ENCODE measurements at regions not wholly inside any gene's neighbourhood (a gene's known extent, or its start where the extent isn't known, plus 50 kb on each side); places are given as distances from the start of the nearest gene placed in this dataset.

DNA sequence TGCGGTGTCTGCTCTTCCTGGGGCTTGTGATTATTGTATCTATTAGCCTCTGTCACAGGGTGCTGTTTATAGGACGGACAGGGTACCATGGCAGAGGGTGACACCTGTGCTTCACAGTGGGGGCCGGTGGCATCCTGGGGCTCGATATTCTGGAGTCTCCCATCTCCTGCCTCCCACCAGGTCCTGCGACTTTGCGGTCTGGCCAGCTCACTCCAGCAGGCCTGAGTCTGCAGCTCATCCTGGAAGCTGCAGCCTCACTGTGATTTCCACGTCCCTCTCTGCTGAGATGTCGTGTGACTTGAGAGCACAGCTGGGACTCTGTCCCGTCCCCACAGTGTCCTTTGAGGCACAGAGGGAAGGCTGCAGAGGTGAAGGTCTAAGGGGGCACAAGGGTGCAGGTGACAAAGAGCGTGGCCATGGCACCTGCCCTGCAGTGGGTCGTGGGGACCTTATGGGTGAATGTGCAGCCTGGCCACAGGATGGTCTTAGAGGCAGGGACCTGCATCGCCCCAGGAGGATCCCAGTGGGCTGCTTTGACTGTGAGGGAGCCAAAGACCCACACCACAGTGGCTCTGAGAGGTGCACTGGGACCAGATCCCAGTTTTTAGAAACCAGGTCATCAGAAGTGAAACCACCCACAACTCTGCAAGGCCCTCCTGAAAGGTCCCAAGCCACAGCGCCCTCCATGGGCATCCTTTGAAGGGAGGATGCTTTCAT lies 172.8 kb downstream of the KLF13 start:
- no peak for DNase-seq (ENCODE audit: low read depth)
- no peak overlapping the region for H3K4me3 ChIP-seq (ENCODE audit: low read length)
- TF ChIP-seq, protein P1, sequence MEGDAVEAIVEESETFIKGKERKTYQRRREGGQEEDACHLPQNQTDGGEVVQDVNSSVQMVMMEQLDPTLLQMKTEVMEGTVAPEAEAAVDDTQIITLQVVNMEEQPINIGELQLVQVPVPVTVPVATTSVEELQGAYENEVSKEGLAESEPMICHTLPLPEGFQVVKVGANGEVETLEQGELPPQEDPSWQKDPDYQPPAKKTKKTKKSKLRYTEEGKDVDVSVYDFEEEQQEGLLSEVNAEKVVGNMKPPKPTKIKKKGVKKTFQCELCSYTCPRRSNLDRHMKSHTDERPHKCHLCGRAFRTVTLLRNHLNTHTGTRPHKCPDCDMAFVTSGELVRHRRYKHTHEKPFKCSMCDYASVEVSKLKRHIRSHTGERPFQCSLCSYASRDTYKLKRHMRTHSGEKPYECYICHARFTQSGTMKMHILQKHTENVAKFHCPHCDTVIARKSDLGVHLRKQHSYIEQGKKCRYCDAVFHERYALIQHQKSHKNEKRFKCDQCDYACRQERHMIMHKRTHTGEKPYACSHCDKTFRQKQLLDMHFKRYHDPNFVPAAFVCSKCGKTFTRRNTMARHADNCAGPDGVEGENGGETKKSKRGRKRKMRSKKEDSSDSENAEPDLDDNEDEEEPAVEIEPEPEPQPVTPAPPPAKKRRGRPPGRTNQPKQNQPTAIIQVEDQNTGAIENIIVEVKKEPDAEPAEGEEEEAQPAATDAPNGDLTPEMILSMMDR (conservative IDR thresholded peaks at IDR 0.05; ENCODE audit: low read depth, low read length), result no peak

DNA sequence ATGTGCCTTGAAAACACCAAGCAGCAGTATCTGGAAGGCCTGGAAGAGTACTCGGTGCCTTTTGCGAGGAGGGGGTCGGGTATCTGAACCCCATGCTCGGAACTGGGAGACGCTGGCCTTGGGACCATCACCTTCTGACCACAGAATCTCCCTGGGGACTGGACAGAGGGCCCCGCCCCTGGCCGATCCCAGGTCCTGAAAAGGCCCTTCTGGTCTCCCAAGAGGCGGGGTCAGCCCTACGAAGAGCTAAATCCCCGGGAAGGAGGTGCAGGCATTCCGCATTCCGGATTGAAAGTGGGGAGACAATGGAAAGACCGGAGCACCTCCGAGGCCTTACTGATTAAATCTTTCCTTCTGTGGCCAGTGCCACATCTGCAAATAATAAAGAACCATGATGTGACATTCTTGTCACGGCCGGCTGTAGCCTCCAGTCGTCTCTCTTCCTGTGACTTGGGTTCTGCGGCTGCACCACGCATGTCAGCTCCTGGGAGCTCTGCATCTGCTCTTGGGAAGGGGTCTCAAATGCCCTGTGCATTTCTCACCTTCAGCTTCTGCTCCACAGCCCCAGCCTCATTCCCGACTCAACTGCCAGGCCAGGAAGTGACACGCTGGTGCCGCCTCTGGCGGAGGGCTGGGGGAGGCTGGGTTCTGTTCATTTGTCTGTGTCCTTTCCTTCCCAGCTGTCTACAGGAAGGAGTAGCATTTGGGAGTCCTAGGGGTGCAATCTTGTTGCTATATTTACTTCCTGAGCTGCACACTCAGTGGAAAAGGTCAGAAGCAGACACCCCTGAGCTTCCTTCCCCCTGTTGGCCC lies 173.5 kb downstream of the KLF13 start:
- DNase-seq (ENCODE audit: low read depth), result no peak

DNA sequence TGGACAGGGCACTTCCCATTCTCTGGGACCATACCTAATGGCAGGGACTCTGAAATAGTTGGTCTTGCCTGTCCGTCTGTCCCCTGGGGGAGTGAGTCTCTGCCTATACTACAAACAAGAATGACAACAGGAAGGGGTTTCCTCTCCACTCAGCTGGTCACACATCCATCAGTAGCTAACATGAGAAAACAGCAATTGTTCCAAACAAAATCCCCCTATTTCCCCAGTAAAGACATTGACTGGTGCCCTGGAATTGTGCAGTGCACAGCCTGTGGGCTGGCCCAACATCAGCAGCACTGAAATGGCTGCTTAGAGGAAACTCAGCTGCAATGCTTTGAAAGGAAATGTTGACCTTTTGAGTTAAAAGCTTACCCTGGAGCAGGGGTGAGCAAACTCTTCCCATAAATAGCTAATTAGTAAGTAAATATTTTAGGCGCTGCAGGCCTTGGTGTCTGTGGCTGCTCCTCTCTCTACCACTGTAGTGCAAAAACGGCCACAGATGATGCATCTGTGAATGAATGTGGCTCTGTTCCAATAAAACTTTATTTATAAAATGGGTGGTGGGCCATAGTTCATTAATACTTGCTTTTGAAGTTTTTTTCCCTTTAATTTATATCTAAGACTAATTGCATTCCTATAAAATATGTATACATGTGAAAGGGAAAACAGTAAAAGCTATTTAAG lies 174.3 kb downstream of the KLF13 start:
- no peak for DNase-seq (ENCODE audit: low read depth)
- TF ChIP-seq, protein P1 (conservative IDR thresholded peaks at IDR 0.05; ENCODE audit: low read depth, low read length), result no peak
- no peak overlapping the region for H3K4me3 ChIP-seq (ENCODE audit: low read length)

More for the DNA sequence above, 173.5 kb downstream of the KLF13 start:
- H3K4me3 ChIP-seq (ENCODE audit: low read length), result no peak overlapping the region
- TF ChIP-seq, protein P1 (conservative IDR thresholded peaks at IDR 0.05; ENCODE audit: low read depth, low read length), result no peak

DNA sequence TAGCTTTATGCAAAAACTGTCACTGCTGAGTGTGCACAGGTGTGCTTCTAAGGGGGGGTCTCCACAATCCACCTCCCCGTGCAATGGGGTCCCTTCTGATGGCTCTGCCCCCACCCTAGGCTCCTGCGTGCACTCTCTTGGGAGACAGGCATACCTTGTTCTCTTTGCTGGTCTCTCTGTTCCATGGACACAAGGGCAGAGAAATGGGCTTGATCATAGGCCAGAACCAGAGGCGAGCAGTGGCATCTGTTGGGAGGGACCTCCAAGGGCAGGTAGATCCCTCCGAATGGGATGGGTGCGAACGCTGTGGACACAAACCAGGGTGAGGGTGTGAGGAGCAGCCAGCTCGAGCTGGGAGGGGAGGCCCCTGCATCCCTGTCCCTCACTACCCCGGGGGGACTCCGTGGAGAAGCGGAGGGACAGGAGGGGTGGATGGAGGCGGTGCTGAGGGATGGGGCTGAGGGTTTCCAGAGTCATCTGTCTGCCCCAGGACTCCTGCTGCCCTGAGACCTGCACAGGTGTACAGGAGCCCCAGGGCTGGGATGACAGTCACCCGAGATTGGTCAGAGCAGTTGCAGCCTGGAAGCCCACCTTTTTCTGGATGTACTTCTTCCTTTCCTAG lies 175.0 kb downstream of the KLF13 start:
- TF ChIP-seq, protein P1 (conservative IDR thresholded peaks at IDR 0.05; ENCODE audit: low read depth, low read length), result no peak
- DNase-seq (ENCODE audit: low read depth), result no peak
- H3K4me3 ChIP-seq (ENCODE audit: low read length), result no peak overlapping the region

DNA sequence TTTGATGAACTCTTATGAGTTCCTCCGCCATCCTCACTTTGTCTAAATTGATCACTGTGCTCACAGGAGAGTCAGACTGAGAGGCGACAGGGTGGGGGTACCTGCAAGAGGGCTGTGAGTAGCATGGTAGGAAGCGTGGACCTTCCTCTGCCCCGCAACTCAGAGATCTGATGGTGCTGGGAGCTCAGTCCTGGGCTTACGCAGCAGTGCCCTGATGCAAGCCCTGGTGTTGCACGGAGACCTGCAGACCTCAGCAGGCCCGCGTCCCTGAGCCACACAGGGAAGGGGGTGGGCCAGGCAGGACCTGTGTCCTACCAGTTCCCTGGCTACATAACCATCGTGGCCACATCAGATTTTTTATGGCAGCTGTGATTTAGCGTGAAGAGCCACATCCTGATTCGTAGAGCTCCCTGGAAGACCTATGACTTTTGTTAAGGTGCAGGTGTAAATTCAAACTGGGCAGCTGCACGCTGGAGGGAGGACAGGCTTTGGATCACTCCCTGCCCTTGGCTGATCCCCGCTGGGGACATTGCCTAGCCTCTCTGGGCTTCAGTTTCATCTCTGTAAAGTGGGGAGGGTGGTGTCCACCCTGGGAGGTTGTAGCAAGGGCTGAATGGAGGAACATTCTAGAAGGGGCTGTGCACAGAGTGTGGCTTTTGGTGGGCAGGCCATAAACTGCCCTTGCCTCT lies 176.1 kb downstream of the KLF13 start:
- TF ChIP-seq, protein P1 (conservative IDR thresholded peaks at IDR 0.05; ENCODE audit: low read depth, low read length), result no peak
- DNase-seq (ENCODE audit: low read depth), result no peak
- H3K4me3 ChIP-seq (ENCODE audit: low read length), result no peak overlapping the region

DNA sequence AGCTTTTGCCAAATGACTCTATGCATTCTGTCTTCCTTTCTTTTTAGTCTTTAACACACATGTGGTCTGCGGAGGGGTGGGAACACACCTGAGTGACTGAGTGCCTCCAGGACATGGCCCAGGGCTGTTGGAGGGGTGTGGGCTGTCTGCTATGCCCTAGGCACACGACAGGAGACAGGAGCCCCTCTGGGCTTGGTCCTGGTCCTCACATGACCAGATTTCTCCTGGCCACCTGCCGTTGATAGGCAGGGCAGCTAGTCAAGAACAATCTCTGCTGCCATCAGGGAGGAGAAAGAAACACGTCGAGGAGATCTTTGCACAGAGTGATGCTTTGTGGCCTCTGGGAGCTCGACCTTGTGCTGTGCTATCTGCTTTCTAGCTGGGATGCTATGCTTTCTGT lies 176.6 kb downstream of the KLF13 start:
- TF ChIP-seq, protein P1 (conservative IDR thresholded peaks at IDR 0.05; ENCODE audit: low read depth, low read length), result no peak
- DNase-seq (ENCODE audit: low read depth), result no peak
- no peak overlapping the region for H3K4me3 ChIP-seq (ENCODE audit: low read length)

All from retinal pigment epithelial cell (primary cell).